NT2/D1 (cell line): ENCODE measurements at regions not wholly inside any gene's neighbourhood (a gene's known extent, or its start where the extent isn't known, plus 50 kb on each side); places are given as distances from the start of the nearest gene placed in this dataset.

Source experiments
- SUZ12 ChIP-seq: IDR thresholded peaks from 2 replicates; pipeline ENCODE4 v1.6.1; 2011; ENCODE audit not compliant: insufficient read length, insufficient read depth; ENCODE audit errors: extremely low read depth
- ZNF274 ChIP-seq: IDR thresholded peaks from 2 replicates; pipeline ENCODE4 v1.6.1; 2011; ENCODE audit warnings: mild to moderate bottlenecking, low read depth, low read length

GRCh38 chr11:90585491-90585890 lies 362.6 kb upstream of the CHORDC1 start:
- TF ChIP-seq SUZ12 (no peak), ZNF274 (no peak)
